GM23248 (cell line): ENCODE measurements at regions not wholly inside any gene's neighbourhood (a gene's known extent, or its start where the extent isn't known, plus 50 kb on each side); places are given as distances from the start of the nearest gene placed in this dataset.

Experiments
- EZH2 ChIP-seq: fragments of 200-600 bp; sonication (generic); IDR thresholded peaks from 2 replicates; pipeline ENCODE4 v1.6.1; 2018; ENCODE audit warnings: antibody characterized with exemption, mild to moderate bottlenecking; ENCODE audit not compliant: insufficient read depth, poor library complexity, severe bottlenecking
- EZH2phosphoT487 ChIP-seq: fragments of 200-600 bp; sonication (generic); IDR thresholded peaks from 2 replicates; pipeline ENCODE4 v1.6.1; 2018; ENCODE audit warnings: antibody characterized with exemption, moderate library complexity, mild to moderate bottlenecking, low read depth; ENCODE audit not compliant: insufficient read depth

- TF ChIP-seq EZH2 (no peak), EZH2phosphoT487 (no peak)
These were observed 232.4 kb upstream of the PSMD7 start for GRCh38 chr16:74064120-74064735.
